ENCODE measurements at regions not wholly inside any gene's neighbourhood (a gene's known extent, or its start where the extent isn't known, plus 50 kb on each side); places are given as distances from the start of the nearest gene placed in this dataset.

DNA sequence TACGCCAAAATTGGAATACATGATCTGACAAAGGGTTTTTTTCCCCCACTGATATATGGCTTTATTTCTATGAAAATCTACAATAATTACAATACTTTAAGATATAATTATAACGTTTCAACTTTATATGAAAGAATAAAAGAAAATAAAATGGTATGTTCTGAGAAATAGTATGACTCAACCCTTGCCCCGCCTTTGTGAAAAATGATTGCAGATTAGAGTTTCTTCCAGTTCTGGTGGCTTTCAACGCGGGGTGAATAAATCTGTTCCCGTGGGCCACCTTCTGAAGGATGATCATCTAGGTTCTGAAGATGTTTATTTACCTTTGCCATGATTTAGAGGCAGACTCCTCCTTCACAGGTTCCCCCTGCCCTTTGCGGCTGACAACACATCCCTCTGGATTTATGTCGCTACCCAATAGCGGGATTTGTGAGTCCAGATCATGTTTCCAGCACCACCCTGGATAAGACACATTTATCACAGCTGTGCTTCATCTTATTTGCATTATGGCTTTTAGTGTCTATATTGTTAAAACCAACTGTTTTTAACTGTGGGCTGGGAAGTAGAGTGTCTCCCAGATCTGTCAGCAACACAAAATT, 607.0 kb upstream of the KIRREL3 start:
- no peaks in the 10 kb centered on the region for H3K36me3 Mint-ChIP-seq (ENCODE audit: low read depth, unreplicated experiment)
- H3K4me3 Mint-ChIP-seq (ENCODE audit: unreplicated experiment) = no peak overlapping the region
- no peak for DNase-seq (ENCODE audit: low spot score)
- H3K27ac Mint-ChIP-seq (ENCODE audit: unreplicated experiment) = no peak overlapping the region
- peaks cover 3% of the 10 kb centered on the region for H3K27me3 Mint-ChIP-seq (ENCODE audit: unreplicated experiment)
- H3K9me3 Mint-ChIP-seq (ENCODE audit: unreplicated experiment) = no peaks in the 10 kb centered on the region
- TF ChIP-seq, protein P1, sequence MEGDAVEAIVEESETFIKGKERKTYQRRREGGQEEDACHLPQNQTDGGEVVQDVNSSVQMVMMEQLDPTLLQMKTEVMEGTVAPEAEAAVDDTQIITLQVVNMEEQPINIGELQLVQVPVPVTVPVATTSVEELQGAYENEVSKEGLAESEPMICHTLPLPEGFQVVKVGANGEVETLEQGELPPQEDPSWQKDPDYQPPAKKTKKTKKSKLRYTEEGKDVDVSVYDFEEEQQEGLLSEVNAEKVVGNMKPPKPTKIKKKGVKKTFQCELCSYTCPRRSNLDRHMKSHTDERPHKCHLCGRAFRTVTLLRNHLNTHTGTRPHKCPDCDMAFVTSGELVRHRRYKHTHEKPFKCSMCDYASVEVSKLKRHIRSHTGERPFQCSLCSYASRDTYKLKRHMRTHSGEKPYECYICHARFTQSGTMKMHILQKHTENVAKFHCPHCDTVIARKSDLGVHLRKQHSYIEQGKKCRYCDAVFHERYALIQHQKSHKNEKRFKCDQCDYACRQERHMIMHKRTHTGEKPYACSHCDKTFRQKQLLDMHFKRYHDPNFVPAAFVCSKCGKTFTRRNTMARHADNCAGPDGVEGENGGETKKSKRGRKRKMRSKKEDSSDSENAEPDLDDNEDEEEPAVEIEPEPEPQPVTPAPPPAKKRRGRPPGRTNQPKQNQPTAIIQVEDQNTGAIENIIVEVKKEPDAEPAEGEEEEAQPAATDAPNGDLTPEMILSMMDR (IDR thresholded peaks at IDR 0.05; ENCODE audit: unreplicated experiment) = no peak
- peaks cover 3% of the 10 kb centered on the region for H3K4me1 Mint-ChIP-seq (ENCODE audit: unreplicated experiment)

DNA sequence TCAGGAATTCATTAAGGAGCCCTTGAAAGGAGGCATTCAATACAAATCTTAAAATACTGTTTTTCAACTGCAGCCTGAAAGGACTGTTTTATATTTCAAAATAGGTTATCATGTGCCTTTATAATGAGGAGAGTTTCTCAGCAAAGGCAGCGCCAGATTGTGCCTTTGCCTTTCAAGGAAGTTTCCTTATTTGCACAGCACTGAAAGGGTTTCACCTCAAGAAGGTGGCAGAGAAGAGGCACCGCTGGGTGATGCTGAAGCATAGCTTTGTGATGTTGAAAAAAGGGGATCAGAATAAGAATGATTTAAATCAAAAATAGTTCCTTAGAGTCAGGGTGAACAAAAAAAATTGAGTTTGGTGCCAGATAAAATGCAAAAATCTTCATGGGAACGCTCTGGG, 601.0 kb upstream of the KIRREL3 start:
- TF ChIP-seq, protein P1 (IDR thresholded peaks at IDR 0.05; ENCODE audit: unreplicated experiment) = no peak
- Mint-ChIP-seq H3K36me3 (ENCODE audit: low read depth, unreplicated experiment) (no peaks in the 10 kb centered on the region), H3K27ac (ENCODE audit: unreplicated experiment) (no peak overlapping the region), H3K4me1 (ENCODE audit: unreplicated experiment) (no peaks in the 10 kb centered on the region), H3K4me3 (ENCODE audit: unreplicated experiment) (no peak overlapping the region), H3K9me3 (ENCODE audit: unreplicated experiment) (no peaks in the 10 kb centered on the region), H3K27me3 (ENCODE audit: unreplicated experiment) (peaks cover 2% of the 10 kb centered on the region)
- DNase-seq (ENCODE audit: low spot score) = no peak

DNA sequence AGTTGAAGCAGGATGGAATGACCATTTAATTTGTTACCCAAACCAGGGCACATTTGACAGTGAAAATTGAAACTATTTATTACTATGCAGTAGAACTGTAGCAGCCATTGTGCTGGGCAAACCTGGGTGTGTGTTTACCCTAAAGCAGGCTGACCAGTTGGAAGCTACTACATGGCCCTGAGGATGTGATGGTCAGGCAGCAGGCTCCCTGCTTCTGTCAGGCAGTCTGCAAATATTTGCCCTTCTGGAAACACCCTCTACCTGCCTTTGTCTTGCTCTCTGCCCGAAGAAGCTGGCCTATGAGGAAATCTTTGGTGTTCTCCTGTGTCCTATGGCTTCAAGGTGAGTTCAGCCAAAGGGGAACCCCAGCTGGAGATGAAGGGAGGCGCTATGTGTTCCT, 600.1 kb upstream of the KIRREL3 start:
- TF ChIP-seq, protein P1 (IDR thresholded peaks at IDR 0.05; ENCODE audit: unreplicated experiment) = no peak
- H3K9me3 Mint-ChIP-seq (ENCODE audit: unreplicated experiment) = no peaks in the 10 kb centered on the region
- no peak overlapping the region for H3K27ac Mint-ChIP-seq (ENCODE audit: unreplicated experiment)
- no peak for DNase-seq (ENCODE audit: low spot score)
- H3K4me3 Mint-ChIP-seq (ENCODE audit: unreplicated experiment) = no peak overlapping the region
- H3K36me3 Mint-ChIP-seq (ENCODE audit: low read depth, unreplicated experiment) = no peaks in the 10 kb centered on the region
- peaks cover 2% of the 10 kb centered on the region for H3K27me3 Mint-ChIP-seq (ENCODE audit: unreplicated experiment)
- H3K4me1 Mint-ChIP-seq (ENCODE audit: unreplicated experiment) = no peaks in the 10 kb centered on the region

DNA sequence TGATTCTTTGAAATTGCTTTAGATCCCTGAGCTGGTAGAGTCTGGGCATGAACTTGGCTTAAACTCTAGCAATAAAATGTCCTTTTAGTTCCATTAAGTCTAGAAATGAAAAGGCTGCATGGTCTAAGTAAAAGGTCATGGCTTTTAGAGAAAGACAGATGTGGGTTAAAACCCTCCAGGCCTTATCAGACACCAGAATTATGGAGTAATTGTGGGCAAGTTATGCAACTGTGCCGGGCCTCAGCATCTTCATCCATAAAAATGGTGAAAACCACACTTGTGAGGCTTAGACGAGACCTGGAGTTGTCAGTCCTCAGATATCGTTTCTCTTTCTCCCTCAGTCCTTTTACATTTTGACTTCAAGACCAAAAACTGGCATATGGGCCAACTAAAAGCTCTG, 597.9 kb upstream of the KIRREL3 start:
- TF ChIP-seq, protein P1 (IDR thresholded peaks at IDR 0.05; ENCODE audit: unreplicated experiment) = no peak
- no peak overlapping the region for H3K4me3 Mint-ChIP-seq (ENCODE audit: unreplicated experiment)
- DNase-seq (ENCODE audit: low spot score) = no peak

DNA sequence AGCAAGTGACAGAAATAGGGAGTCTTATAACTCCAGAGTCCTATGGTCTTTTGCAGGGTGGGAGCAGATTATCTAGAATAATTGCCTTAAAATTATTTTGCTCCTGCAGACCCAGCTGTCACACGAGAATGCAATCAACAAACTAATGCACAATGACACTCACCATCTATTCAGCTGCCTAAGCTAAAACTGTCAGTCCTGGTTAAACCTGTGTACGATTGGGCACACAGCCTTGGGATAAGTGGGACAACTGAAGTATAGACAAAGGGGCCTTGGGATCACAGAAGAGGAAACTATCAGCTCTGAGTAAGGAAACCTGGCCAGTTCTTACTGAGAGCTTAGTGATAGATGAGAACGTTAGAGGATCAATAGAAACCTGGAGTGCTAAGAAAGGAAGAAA, 595.9 kb upstream of the KIRREL3 start:
- no peak overlapping the region for H3K27ac Mint-ChIP-seq (ENCODE audit: unreplicated experiment)
- H3K9me3 Mint-ChIP-seq (ENCODE audit: unreplicated experiment) = no peaks in the 10 kb centered on the region
- no peaks in the 10 kb centered on the region for H3K36me3 Mint-ChIP-seq (ENCODE audit: low read depth, unreplicated experiment)
- H3K4me3 Mint-ChIP-seq (ENCODE audit: unreplicated experiment) = no peak overlapping the region
- no peaks in the 10 kb centered on the region for H3K27me3 Mint-ChIP-seq (ENCODE audit: unreplicated experiment)
- DNase-seq (ENCODE audit: low spot score) = no peak
- H3K4me1 Mint-ChIP-seq (ENCODE audit: unreplicated experiment) = peaks cover 7% of the 10 kb centered on the region
- TF ChIP-seq, protein P1 (IDR thresholded peaks at IDR 0.05; ENCODE audit: unreplicated experiment) = no peak

More for the DNA sequence above, 597.9 kb upstream of the KIRREL3 start:
- Mint-ChIP-seq H3K27ac (ENCODE audit: unreplicated experiment) (no peak overlapping the region), H3K9me3 (ENCODE audit: unreplicated experiment) (no peaks in the 10 kb centered on the region), H3K4me1 (ENCODE audit: unreplicated experiment) (no peaks in the 10 kb centered on the region), H3K27me3 (ENCODE audit: unreplicated experiment) (peaks cover 2% of the 10 kb centered on the region), H3K36me3 (ENCODE audit: low read depth, unreplicated experiment) (no peaks in the 10 kb centered on the region)
